B cell (primary cell): ENCODE measurements at regions not wholly inside any gene's neighbourhood (a gene's known extent, or its start where the extent isn't known, plus 50 kb on each side); places are given as distances from the start of the nearest gene placed in this dataset.

Experiments used
- ATAC-seq: fragments of 200-7000 bp; cut with Tn5 transposase; one replicate; pipeline ENCODE4 v1.10.0; 2021; ENCODE audit warnings: low read depth, mild to moderate bottlenecking, moderate number of reproducible peaks, moderate library complexity
- CTCF ChIA-PET: fragments of 350-600 bp; sonication (Branson Sonifier 250); formaldehyde crosslinking; loops from one replicate; lab custom pipeline; 2021; ENCODE audit warnings: antibody characterized with exemption, inconsistent platforms; lab: Charles Lee
- POLR2A ChIA-PET: fragments of 350-600 bp; sonication (Branson Sonifier 250); formaldehyde crosslinking; loops from one replicate; lab custom pipeline; 2021; ENCODE audit warnings: antibody characterized with exemption; lab: Charles Lee
- DNase-seq: peaks from one replicate; pipeline ENCODE4 v3.0.0; 2013
- H2AFZ ChIP-seq: 2 replicates; pipeline ENCODE4 v1.6.1; 2012; ENCODE audit warnings: mild to moderate bottlenecking, low read depth, low read length; ENCODE audit not compliant: insufficient read depth, poor library complexity, severe bottlenecking
- H3K27ac ChIP-seq, 2 donors: 1 replicate in 1 of 2; 2 replicates in 1 of 2; pipeline ENCODE4 v1.5.1; 2012 to 2013; ENCODE audit warnings: low read length in 2 of 2, mild to moderate bottlenecking in 2 of 2, moderate library complexity in 1 of 2
- H3K27me3 ChIP-seq, 4 experiments: fragments of 200-600 bp in 1 of 4; sonication (generic) in 1 of 4; replicated peaks in 1 of 4; 1 replicate in 2 of 4; 2 replicates in 2 of 4; pipeline versions ENCODE4 v1.6.1 to v1.7.0; 2013 to 2016; ENCODE audit warnings: low read length in 3 of 4, mild to moderate bottlenecking in 2 of 4, mixed read lengths in 1 of 4, moderate library complexity in 1 of 4; ENCODE audit not compliant: insufficient read depth in 4 of 4, control insufficient read depth in 3 of 4; ENCODE audit errors: control extremely low read depth in 1 of 4
- H3K36me3 ChIP-seq, 2 experiments: replicated peaks in 1 of 2; 1 replicate in 1 of 2; 2 replicates in 1 of 2; pipeline versions ENCODE4 v1.6.1 to v1.7.1; 2013; ENCODE audit warnings: low read length in 1 of 2; ENCODE audit not compliant: insufficient read depth in 2 of 2, control insufficient read depth in 1 of 2; ENCODE audit errors: control extremely low read depth in 1 of 2, extremely low read depth in 1 of 2
- H3K4me1 ChIP-seq, 2 donors: fragments of 200-600 bp in 1 of 2; sonication (generic) in 1 of 2; 1 replicate in 1 of 2; 2 replicates in 1 of 2; pipeline versions ENCODE4 v1.5.1 to v1.6.1; 2013 to 2017; ENCODE audit warnings: low read length in 2 of 2; ENCODE audit not compliant: control insufficient read depth in 2 of 2, insufficient read depth in 2 of 2
- H3K4me2 ChIP-seq: replicated peaks from 2 replicates; pipeline ENCODE3; 2012; ENCODE audit warnings: mild to moderate bottlenecking, low read depth, low read length; ENCODE audit not compliant: poor library complexity, severe bottlenecking
- H3K4me3 ChIP-seq, 5 experiments: fragments of 200-600 bp in 1 of 5; sonication (generic) in 1 of 5; 1 replicate in 3 of 5; 2 replicates in 2 of 5; pipeline versions ENCODE4 v1.5.1 to v1.7.0; 2011 to 2016; ENCODE audit warnings: low read length in 4 of 5, mild to moderate bottlenecking in 4 of 5, low read depth in 2 of 5, control low read depth in 1 of 5, moderate library complexity in 1 of 5; ENCODE audit not compliant: insufficient read depth in 1 of 5; ENCODE audit errors: control extremely low read depth in 1 of 5, extremely low read depth in 1 of 5
- H3K79me2 ChIP-seq: fragments of 200-600 bp; sonication (generic); one replicate; pipeline ENCODE4 v1.6.0; 2016; ENCODE audit warnings: low read length; ENCODE audit not compliant: control insufficient read depth, insufficient read depth
- H3K9ac ChIP-seq: fragments of 200-600 bp; sonication (generic); 2 replicates; pipeline ENCODE4 v1.6.1; 2017; ENCODE audit warnings: mild to moderate bottlenecking, low read length, moderate library complexity
- H3K9me3 ChIP-seq, 3 donors: one replicate each; pipeline versions ENCODE4 v1.6.1 to v1.7.1; 2013; ENCODE audit warnings: low read length in 2 of 3; ENCODE audit not compliant: control insufficient read depth in 2 of 3, insufficient read depth in 1 of 3; ENCODE audit errors: control extremely low read depth in 1 of 3
- H4K20me1 ChIP-seq: 2 replicates; pipeline ENCODE4 v1.6.0; 2012; ENCODE audit warnings: mild to moderate bottlenecking, low read length; ENCODE audit not compliant: insufficient read depth, control insufficient read depth, poor library complexity, severe bottlenecking
- H3K27ac Mint-ChIP-seq: one replicate; pipeline ENCODE4 v1.8.0; 2021; ENCODE audit warnings: mixed read lengths
- H3K27me3 Mint-ChIP-seq: one replicate; pipeline ENCODE4 v1.8.0; 2021; ENCODE audit warnings: mixed read lengths
- H3K4me1 Mint-ChIP-seq: one replicate; pipeline ENCODE4 v1.8.0; 2021; ENCODE audit warnings: mixed read lengths
- H3K4me3 Mint-ChIP-seq: one replicate; pipeline ENCODE4 v1.8.0; 2021; ENCODE audit warnings: mixed read lengths
- H3K9me3 Mint-ChIP-seq: one replicate; pipeline ENCODE4 v1.8.0; 2022; ENCODE audit warnings: mixed read lengths; ENCODE audit not compliant: insufficient read depth
- CTCF ChIP-seq: fragments of 200-600 bp; IDR thresholded peaks from one replicate; pipeline ENCODE4 v1.8.0; 2022; ENCODE audit warnings: antibody characterized with exemption, mild to moderate bottlenecking
- EZH2 ChIP-seq: IDR thresholded peaks from 2 replicates; pipeline ENCODE4 v1.6.1; 2012; ENCODE audit warnings: borderline replicate concordance, low read depth, mild to moderate bottlenecking, moderate library complexity, low read length; ENCODE audit not compliant: insufficient read depth, poor library complexity, severe bottlenecking
- WGBS: methylation state at CpG from one replicate; pipeline ENCODE4 v1.1.5; 2013; ENCODE audit warnings: missing lambda C conversion rate; ENCODE audit not compliant: insufficient coverage; 5-methylcytosine and 5-hydroxymethylcytosine counted together
- intact Hi-C: fragments of 100-400 bp; cut with micrococcal nuclease; formaldehyde crosslinking; loops from one replicate; pipeline ENCODE4 v1.10.0; 2022

- Mint-ChIP-seq H3K4me3 (no peak overlapping the region), H3K27me3 (peaks cover 64% of the 10 kb centered on the region), H3K27ac (no peak overlapping the region), H3K4me1 (no peaks in the 10 kb centered on the region), H3K9me3 (peaks cover 24% of the 10 kb centered on the region)
- TF ChIP-seq EZH2 (no peak), CTCF (no peak)
- DNase-seq: no peak
- H3K9me3 ChIP-seq: peaks cover 0 to 21% (median 10%) of the 10 kb centered on the region in 3 donors
- no peak overlapping the region for H2AFZ ChIP-seq
- peaks cover 0 to 31% (median 20%) of the 10 kb centered on the region in 4 experiments for H3K27me3 ChIP-seq
- H3K4me1 ChIP-seq: no peaks in the 10 kb centered on the region
- CTCF ChIA-PET: no interaction called here
- no peak overlapping the region for H3K9ac ChIP-seq
- no peaks in the 10 kb centered on the region for H3K36me3 ChIP-seq
- 75% methylated on average over 2 of the region's 2 CpGs for WGBS
- no peaks in the 10 kb centered on the region for H4K20me1 ChIP-seq
- no peak overlapping the region for H3K4me3 ChIP-seq
- no peak for ATAC-seq
- intact Hi-C loops: no loop called here
- no peaks in the 10 kb centered on the region for H3K79me2 ChIP-seq
- POLR2A ChIA-PET: no interaction called here
- no peak overlapping the region for H3K27ac ChIP-seq
- no peak overlapping the region for H3K4me2 ChIP-seq
These were observed 177.3 kb upstream of the ETV3 start for GRCh38 chr1:157315544-157315943.

DNA sequence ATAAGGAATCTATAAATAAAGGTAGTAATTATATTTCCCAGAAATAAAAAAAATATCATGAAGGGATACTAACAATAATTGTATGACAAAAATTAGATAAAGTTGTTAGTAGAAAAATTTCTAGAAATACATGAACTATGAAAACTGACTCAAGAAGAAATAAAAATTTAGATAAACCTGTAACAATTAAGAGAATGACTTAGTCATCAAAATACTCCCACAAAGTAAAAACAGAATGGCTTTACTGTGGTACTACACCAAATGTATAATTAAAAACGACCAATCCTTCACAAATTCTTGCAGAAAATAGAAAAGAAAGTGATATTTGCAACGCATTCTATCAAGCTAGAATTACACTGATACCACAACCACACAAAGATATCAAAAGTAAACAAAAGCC, 176.2 kb upstream of the ETV3 start:
- WGBS: no CpG with 5 or more reads among the region's 2 CpGs
- ATAC-seq: no peak
- no peak overlapping the region for H3K4me2 ChIP-seq
- no peaks in the 10 kb centered on the region for H3K36me3 ChIP-seq
- no peaks in the 10 kb centered on the region for H4K20me1 ChIP-seq
- Mint-ChIP-seq H3K4me1 (no peaks in the 10 kb centered on the region), H3K4me3 (no peak overlapping the region), H3K27ac (no peak overlapping the region), H3K27me3 (peaks cover 69% of the 10 kb centered on the region), H3K9me3 (peaks cover 20% of the 10 kb centered on the region)
- H3K9me3 ChIP-seq: peaks cover 0 to 16% (median 10%) of the 10 kb centered on the region in 3 donors
- no peaks in the 10 kb centered on the region for H3K4me1 ChIP-seq
- no peak overlapping the region for H3K4me3 ChIP-seq
- peaks cover 0 to 31% (median 23%) of the 10 kb centered on the region in 4 experiments for H3K27me3 ChIP-seq
- no peak overlapping the region for H3K27ac ChIP-seq
- no peak overlapping the region for H3K9ac ChIP-seq
- CTCF ChIA-PET: no interaction called here
- no peaks in the 10 kb centered on the region for H3K79me2 ChIP-seq
- TF ChIP-seq EZH2 (no peak), CTCF (no peak)
- no peak overlapping the region for H2AFZ ChIP-seq
- no peak for DNase-seq
- intact Hi-C loops: no loop called here
- POLR2A ChIA-PET: no interaction called here
